GM19397 (cell line): ENCODE measurements at regions not wholly inside any gene's neighbourhood (a gene's known extent, or its start where the extent isn't known, plus 50 kb on each side); places are given as distances from the start of the nearest gene placed in this dataset.

ENCODE experiments used
- ATAC-seq: cut with Tn5 transposase; IDR thresholded peaks from one replicate; pipeline ENCODE4 v1.9.1; 2021; ENCODE audit warnings: mild to moderate bottlenecking, moderate library complexity; ENCODE audit not compliant: unreplicated experiment

DNA sequence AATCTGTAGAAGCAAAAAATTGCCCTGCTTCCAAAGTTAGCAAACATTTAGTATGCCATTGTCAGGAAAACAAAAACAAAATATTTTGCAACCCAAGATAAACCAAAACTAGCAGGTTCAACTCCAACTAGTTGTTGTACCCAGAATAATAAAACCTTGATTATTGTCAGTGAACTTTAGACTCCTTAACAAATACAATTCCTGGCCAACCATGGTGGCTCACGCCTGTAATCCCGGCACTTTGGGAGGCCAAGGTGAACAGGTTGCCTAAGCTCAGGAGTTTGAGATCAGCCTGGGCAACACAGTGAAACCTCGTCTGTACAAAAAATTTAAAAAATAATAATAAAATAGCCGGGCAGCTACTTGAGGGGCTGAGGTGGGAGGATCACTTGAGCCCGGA is 53.6 kb upstream of the EPCAM start:
- no peak for ATAC-seq

DNA sequence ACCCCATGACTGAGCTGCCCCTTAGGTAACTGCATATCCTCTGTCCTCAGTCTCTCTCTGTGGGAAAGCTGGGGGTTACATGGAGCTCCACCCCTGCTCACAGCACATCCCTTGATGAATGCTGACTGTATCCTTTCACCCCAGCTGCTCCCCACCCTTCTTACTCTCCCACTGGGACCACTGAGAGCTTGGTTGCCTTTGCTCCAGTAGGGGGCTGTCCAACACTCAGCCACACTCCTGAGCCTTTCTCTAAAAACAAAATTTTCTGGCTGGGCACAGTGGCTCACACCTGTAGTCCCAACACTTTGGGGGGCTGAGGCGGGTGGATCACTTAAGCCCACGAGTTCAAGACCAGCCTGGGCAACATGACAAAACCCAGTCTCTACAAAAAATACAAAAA is 55.4 kb upstream of the EPCAM start:
- ATAC-seq: no peak

- no peak for ATAC-seq
Measured at GRCh38 chr2:47313141-47313691, 55.9 kb upstream of the EPCAM start.

DNA sequence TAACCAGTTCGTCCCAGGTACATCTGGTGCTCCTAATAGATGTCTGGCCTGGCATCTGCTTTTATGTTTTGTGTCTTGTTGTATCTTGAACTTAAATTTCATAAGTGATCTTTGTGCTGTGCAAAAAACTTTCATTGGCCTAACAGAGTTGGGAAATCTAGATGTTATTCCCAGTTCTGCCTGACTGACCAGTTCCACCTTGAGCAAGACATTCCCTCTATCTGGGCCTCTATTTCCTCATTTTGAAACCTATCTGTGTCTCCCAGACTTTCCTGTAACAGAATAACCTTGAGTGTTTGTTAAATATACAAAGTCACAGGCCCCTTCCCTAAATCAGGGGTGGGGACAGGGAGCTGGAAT is 56.6 kb upstream of the EPCAM start:
- no peak for ATAC-seq

DNA sequence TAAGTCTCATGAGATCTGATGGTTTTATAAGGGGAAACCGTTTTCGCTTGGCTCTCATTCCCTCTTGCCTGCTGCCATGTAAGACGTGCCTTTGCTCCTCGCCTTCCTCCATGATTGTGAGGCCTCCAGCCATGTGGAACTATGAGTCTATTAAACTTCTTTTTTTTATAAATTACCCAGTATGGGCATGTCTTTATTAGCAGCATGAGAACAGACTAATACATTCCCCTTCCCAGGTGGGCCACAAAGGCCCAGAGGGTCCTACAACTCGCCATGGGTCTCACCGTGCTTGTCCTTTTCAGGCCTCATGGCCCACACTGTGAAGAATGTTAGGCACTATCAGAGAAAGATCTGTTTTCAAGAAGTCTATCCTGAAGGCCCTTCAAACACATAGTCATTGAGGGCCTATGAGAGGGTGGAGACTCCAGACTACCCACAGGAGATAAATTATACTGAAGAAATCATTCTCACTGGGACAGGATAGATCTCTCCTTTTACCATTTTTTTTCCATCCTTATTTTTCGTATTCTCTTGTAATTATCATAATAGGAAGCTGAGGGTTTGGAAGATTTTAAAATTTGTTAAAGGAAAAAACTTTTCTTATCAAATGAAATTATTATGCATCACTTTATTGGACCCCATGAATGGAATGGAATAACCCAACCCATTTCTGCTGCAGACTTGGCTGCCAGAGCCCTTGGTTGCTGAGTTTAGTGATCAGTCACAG is 57.2 kb upstream of the EPCAM start:
- no peak for ATAC-seq

DNA sequence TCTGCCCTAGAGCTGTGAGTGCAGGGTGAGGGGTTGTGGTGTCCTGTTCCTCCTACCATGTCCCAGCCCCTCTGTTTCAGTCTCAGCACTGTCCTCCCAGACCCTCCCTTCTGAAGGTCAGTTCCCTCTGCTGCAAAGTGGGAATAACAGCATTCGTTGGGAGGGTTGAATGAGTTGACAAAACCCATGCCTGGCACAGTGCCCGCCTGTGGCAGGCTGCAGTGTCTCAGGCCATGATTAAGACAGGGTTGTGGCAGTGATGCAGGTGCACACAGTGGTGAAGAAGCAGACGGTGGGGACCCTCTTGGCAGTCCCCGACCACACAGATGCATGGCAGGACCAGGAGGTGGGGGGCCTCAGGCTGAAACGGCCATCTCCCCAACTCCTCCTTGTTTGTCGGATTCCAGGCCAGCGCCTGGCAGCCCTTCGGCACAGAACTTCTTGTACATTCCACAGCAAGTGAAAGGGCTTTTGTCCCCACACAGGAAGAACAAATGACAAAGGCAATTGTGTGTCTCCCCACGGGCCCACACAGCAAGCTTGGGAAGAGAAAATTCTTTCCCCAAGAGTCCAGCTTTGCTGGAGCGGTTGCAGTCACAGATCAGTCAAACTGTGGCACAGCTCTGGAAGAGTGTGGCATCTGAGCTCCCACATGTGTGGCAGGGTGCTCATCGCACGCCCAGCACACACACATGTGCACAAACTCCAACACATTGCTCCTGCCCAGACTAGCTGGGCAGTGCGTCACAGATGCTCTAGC is 58.1 kb upstream of the EPCAM start:
- ATAC-seq: peak; percentile 5

- peak; percentile 79 for ATAC-seq
Measured at GRCh38 chr2:47309952-47310800, 58.9 kb upstream of the EPCAM start.

DNA sequence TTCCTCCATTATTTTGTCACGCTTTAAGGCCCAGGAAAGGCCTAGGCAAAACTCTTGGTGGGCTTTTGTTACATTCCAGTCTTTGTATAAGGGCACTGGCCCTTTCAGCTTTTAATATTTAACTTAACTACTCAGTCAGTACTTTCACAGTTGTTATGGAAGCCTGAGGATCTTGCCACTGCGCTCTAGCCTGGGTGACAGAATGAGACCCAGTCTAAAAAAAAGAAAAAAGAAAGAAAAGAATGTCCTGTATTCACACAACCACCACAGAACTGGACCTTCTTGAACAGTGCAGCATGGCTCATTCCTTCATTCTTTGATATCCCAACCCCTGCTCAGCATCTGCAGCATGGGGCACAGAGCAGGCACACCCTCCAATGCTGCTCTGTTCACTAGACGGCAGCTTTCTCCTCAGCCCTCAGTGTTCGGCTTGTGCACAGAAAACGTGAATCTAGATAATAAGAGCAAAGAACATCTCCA is 59.6 kb upstream of the EPCAM start:
- no peak for ATAC-seq

GRCh38 chr2:47307066-47307465 is 62.0 kb upstream of the EPCAM start:
- ATAC-seq: no peak

- no peak for ATAC-seq
Measured at GRCh38 chr2:47304654-47305053, 64.5 kb upstream of the EPCAM start.

GRCh38 chr2:47303341-47304148 is 65.6 kb upstream of the EPCAM start:
- ATAC-seq: no peak

- ATAC-seq: no peak
Measured at GRCh38 chr2:47302308-47302707, 66.8 kb upstream of the EPCAM start.

DNA sequence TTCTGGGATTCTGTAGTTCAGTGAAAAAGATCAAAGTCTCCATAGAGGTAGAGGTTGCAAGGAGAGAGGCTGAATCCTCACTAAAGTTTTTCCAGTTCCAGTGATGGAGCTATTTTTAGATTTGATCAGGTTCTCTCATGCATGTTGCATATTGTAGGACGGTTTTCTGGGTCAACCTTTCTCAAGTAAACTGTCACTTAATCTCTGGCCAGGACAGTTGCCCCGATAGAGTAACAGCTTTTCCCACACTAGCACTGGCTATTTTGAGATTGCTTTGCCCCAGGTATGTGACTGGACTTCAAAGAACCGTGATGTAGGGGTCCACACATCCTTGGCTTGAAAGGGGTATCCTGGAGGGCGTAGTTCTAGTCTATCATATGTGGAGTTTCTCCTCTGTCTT is 67.4 kb upstream of the EPCAM start:
- no peak for ATAC-seq

GRCh38 chr2:47301277-47301618 is 67.9 kb upstream of the EPCAM start:
- peak; percentile 66 for ATAC-seq

GRCh38 chr2:47300609-47301276 is 68.4 kb upstream of the EPCAM start:
- peak; percentile 81 for ATAC-seq

DNA sequence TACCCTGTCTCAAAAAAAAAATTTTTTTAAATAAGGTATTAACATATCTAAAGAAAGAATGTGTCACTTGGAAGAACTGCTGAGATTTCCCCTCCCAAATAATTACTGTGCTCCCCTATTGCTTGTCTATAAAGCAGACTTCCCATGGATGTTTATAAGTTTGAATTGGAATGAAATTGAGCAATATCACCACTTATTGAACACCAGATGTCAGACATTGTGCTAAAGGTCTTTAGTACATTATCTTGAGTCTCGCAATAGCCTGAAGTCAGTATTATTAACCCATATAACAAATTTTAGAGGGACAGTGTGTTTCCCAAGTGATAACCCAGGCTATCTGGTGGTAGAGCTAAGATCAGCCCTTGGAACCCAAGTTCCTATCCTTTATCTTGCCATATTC is 69.0 kb upstream of the EPCAM start:
- no peak for ATAC-seq

DNA sequence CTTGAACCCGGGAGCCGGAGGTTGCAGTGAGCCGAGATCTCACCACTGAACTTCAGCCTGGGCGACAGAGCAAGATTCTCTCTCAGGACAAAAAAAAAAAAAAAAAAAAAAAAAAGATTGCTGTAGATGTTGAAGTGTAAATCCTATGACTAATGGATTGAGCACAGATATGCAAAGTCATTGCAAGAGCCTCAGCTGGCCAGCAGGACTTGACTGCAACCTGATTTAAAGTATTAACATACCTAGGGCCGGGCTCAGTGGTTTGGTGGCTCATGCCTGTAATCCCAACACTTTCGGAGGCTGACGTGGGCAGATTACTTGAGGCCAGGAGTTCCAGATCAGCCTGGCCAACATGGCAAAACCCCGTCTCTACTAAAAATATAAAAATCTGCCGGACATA is 69.6 kb upstream of the EPCAM start:
- ATAC-seq: no peak

GRCh38 chr2:47298771-47299170 is 70.3 kb upstream of the EPCAM start:
- no peak for ATAC-seq

- ATAC-seq: no peak
Measured at GRCh38 chr2:47297767-47298425, 71.2 kb upstream of the EPCAM start.
